ENCODE measurements at regions not wholly inside any gene's neighbourhood (a gene's known extent, or its start where the extent isn't known, plus 50 kb on each side); places are given as distances from the start of the nearest gene placed in this dataset.

GRCh38 chr2:53558867-53559266 is 208.7 kb upstream of the CHAC2 start:
- Histone ChIP-seq H3K4me3 (no peak overlapping the region), H3K9me3 (no peaks in the 10 kb centered on the region), H3K27ac (no peak overlapping the region), H3K4me1 (peaks cover 0 to 5% (median 0%) of the 10 kb centered on the region in 4 donors), H3K27me3 (no peaks in the 10 kb centered on the region), H3K36me3 (no peaks in the 10 kb centered on the region)
- in situ Hi-C loops (cut with MboI; ENCODE audit: low pct_ligation_motif_present in 1 of 4, low pct_unique_long_range_greater_than_20kb in 1 of 4, low sequenced_read_pairs in 3 of 4), result no loop called here
- intact Hi-C loops (cut with DNase I; ENCODE audit: low total_unique reads), result no loop called here
- no peak for DNase-seq
- whole genome bisulfite sequencing, 2 donors (ENCODE audit: low coverage in 1 of 2), result 78 to 79% methylated on average over 2 of the region's 2 CpGs
- no peak for TF ChIP-seq EP300 (IDR thresholded peaks at IDR 0.05; ENCODE audit: low read depth)
- no peak for TF ChIP-seq CTCF (IDR thresholded peaks at IDR 0.05)
- no peak for TF ChIP-seq POLR2A (IDR thresholded peaks at IDR 0.05)
- TF ChIP-seq POLR2AphosphoS5 (IDR thresholded peaks at IDR 0.05), result no peak

GRCh38 chr2:53549497-53549896 is 218.1 kb upstream of the CHAC2 start:
- no peak for DNase-seq
- in situ Hi-C loops (cut with MboI; ENCODE audit: low pct_ligation_motif_present in 1 of 4, low pct_unique_long_range_greater_than_20kb in 1 of 4, low sequenced_read_pairs in 3 of 4) (no loop called here), intact Hi-C loops (cut with DNase I; ENCODE audit: low total_unique reads) (no loop called here)
- H3K4me3 ChIP-seq, result no peak overlapping the region
- TF ChIP-seq POLR2A (IDR thresholded peaks at IDR 0.05), result no peak
- no peak for TF ChIP-seq EP300 (IDR thresholded peaks at IDR 0.05; ENCODE audit: low read depth)
- no peak for TF ChIP-seq POLR2AphosphoS5 (IDR thresholded peaks at IDR 0.05)
- TF ChIP-seq CTCF (IDR thresholded peaks at IDR 0.05), result no peak
- no peaks in the 10 kb centered on the region for H3K9me3 ChIP-seq
- H3K27ac ChIP-seq, result no peak overlapping the region
- H3K27me3 ChIP-seq, result no peaks in the 10 kb centered on the region
- 83 to 86% methylated on average over 2 to 4 of the region's 4 CpGs for WGBS, 2 donors (ENCODE audit: low coverage in 1 of 2)
- H3K4me1 ChIP-seq, result no peaks in the 10 kb centered on the region
- no peaks in the 10 kb centered on the region for H3K36me3 ChIP-seq

GRCh38 chr2:53545604-53546003 is 222.0 kb upstream of the CHAC2 start:
- DNase-seq, result no peak
- H3K4me3 ChIP-seq, result no peak overlapping the region
- no peaks in the 10 kb centered on the region for H3K36me3 ChIP-seq
- H3K27me3 ChIP-seq, result no peaks in the 10 kb centered on the region
- H3K27ac ChIP-seq, result no peak overlapping the region
- H3K9me3 ChIP-seq, result peaks cover 0 to 2% of the 10 kb centered on the region in 2 donors
- no peaks in the 10 kb centered on the region for H3K4me1 ChIP-seq
- in situ Hi-C loops (cut with MboI; ENCODE audit: low pct_ligation_motif_present in 1 of 4, low pct_unique_long_range_greater_than_20kb in 1 of 4, low sequenced_read_pairs in 3 of 4), result no loop called here
- intact Hi-C loops (cut with DNase I; ENCODE audit: low total_unique reads), result no loop called here
- TF ChIP-seq CTCF (IDR thresholded peaks at IDR 0.05), result no peak
- no peak for TF ChIP-seq POLR2AphosphoS5 (IDR thresholded peaks at IDR 0.05)
- TF ChIP-seq POLR2A (IDR thresholded peaks at IDR 0.05), result no peak
- no peak for TF ChIP-seq EP300 (IDR thresholded peaks at IDR 0.05; ENCODE audit: low read depth)
- 67 to 74% methylated on average over 1 to 4 of the region's 4 CpGs for WGBS, 2 donors (ENCODE audit: low coverage in 1 of 2)

- intact Hi-C loops (cut with DNase I; ENCODE audit: low total_unique reads), result no loop called here
- H3K4me3 ChIP-seq, result no peak overlapping the region
- WGBS, 2 donors (ENCODE audit: low coverage in 1 of 2), result 61 to 66% methylated on average over 7 of the region's 7 CpGs
Measured at GRCh38 chr2:53544871-53545558, 222.6 kb upstream of the CHAC2 start.

More at GRCh38 chr2:53544871-53545558, 222.6 kb upstream of the CHAC2 start:
- DNase-seq, result no peak
- no peaks in the 10 kb centered on the region for H3K36me3 ChIP-seq
- H3K27ac ChIP-seq, result no peak overlapping the region
- H3K27me3 ChIP-seq, result no peaks in the 10 kb centered on the region
- TF ChIP-seq CTCF (IDR thresholded peaks at IDR 0.05), result no peak
- TF ChIP-seq POLR2A (IDR thresholded peaks at IDR 0.05), result no peak
- TF ChIP-seq EP300 (IDR thresholded peaks at IDR 0.05; ENCODE audit: low read depth), result no peak
- TF ChIP-seq POLR2AphosphoS5 (IDR thresholded peaks at IDR 0.05), result no peak
- H3K4me1 ChIP-seq, result no peaks in the 10 kb centered on the region
- H3K9me3 ChIP-seq, result peaks cover 0 to 2% of the 10 kb centered on the region in 2 donors
- in situ Hi-C loops (cut with MboI; ENCODE audit: low pct_ligation_motif_present in 1 of 4, low pct_unique_long_range_greater_than_20kb in 1 of 4, low sequenced_read_pairs in 3 of 4), result no loop called here

All from transverse colon (tissue), 4 donors.